ENCODE measurements at regions not wholly inside any gene's neighbourhood (a gene's known extent, or its start where the extent isn't known, plus 50 kb on each side); places are given as distances from the start of the nearest gene placed in this dataset.

GRCh38 chr11:70546191-70546940, 148.0 kb downstream of the CTTN start:
- H3K36me3 ChIP-seq (ENCODE audit: control insufficient read depth in 2 of 2, insufficient read depth in 2 of 2, low read length in 1 of 2) = no peaks in the 10 kb centered on the region
- no peak overlapping the region for H3K4me3 ChIP-seq (ENCODE audit: low read depth in 1 of 2, low read length in 2 of 2)
- no peaks in the 10 kb centered on the region for H3K27me3 ChIP-seq (ENCODE audit: control insufficient read depth in 1 of 2, insufficient read depth in 2 of 2, low read length in 2 of 2)
- no peak overlapping the region for H3K27ac ChIP-seq (ENCODE audit: low read depth in 2 of 2, low read length in 1 of 2)
- 74 to 77% methylated on average over 9 of the region's 9 CpGs for WGBS, 2 donors
- peaks cover 0 to 1% of the 10 kb centered on the region in 2 donors for H3K9me3 ChIP-seq (ENCODE audit: control insufficient read depth in 2 of 2, insufficient read depth in 1 of 2, low read depth in 1 of 2, low read length in 1 of 2)
- no peaks in the 10 kb centered on the region for H3K4me1 ChIP-seq (ENCODE audit: control insufficient read depth in 2 of 2, insufficient read depth in 2 of 2, low read length in 1 of 2)

GRCh38 chr11:70547386-70547785, 149.1 kb downstream of the CTTN start:
- H3K4me1 ChIP-seq (ENCODE audit: control insufficient read depth in 2 of 2, insufficient read depth in 2 of 2, low read length in 1 of 2) = no peaks in the 10 kb centered on the region
- 63 to 71% methylated on average over 7 of the region's 7 CpGs for WGBS, 2 donors
- no peaks in the 10 kb centered on the region for H3K9me3 ChIP-seq (ENCODE audit: control insufficient read depth in 2 of 2, insufficient read depth in 1 of 2, low read depth in 1 of 2, low read length in 1 of 2)
- no peak overlapping the region for H3K27ac ChIP-seq (ENCODE audit: low read depth in 2 of 2, low read length in 1 of 2)
- H3K27me3 ChIP-seq (ENCODE audit: control insufficient read depth in 1 of 2, insufficient read depth in 2 of 2, low read length in 2 of 2) = no peaks in the 10 kb centered on the region
- no peak overlapping the region for H3K4me3 ChIP-seq (ENCODE audit: low read depth in 1 of 2, low read length in 2 of 2)
- H3K36me3 ChIP-seq (ENCODE audit: control insufficient read depth in 2 of 2, insufficient read depth in 2 of 2, low read length in 1 of 2) = no peaks in the 10 kb centered on the region

- 72 to 74% methylated on average over 22 of the region's 22 CpGs for WGBS, 2 donors
- Histone ChIP-seq H3K36me3 (ENCODE audit: control insufficient read depth in 2 of 2, insufficient read depth in 2 of 2, low read length in 1 of 2) (no peaks in the 10 kb centered on the region), H3K4me3 (ENCODE audit: low read depth in 1 of 2, low read length in 2 of 2) (no peak overlapping the region), H3K4me1 (ENCODE audit: control insufficient read depth in 2 of 2, insufficient read depth in 2 of 2, low read length in 1 of 2) (no peaks in the 10 kb centered on the region), H3K9me3 (ENCODE audit: control insufficient read depth in 2 of 2, insufficient read depth in 1 of 2, low read depth in 1 of 2, low read length in 1 of 2) (no peaks in the 10 kb centered on the region), H3K27ac (ENCODE audit: low read depth in 2 of 2, low read length in 1 of 2) (no peak overlapping the region), H3K27me3 (ENCODE audit: control insufficient read depth in 1 of 2, insufficient read depth in 2 of 2, low read length in 2 of 2) (no peaks in the 10 kb centered on the region)
Observed at GRCh38 chr11:70547821-70548670, 149.7 kb downstream of the CTTN start.

GRCh38 chr11:70548976-70549375, 150.6 kb downstream of the CTTN start:
- Histone ChIP-seq H3K4me3 (ENCODE audit: low read depth in 1 of 2, low read length in 2 of 2) (no peak overlapping the region), H3K9me3 (ENCODE audit: control insufficient read depth in 2 of 2, insufficient read depth in 1 of 2, low read depth in 1 of 2, low read length in 1 of 2) (no peaks in the 10 kb centered on the region), H3K36me3 (ENCODE audit: control insufficient read depth in 2 of 2, insufficient read depth in 2 of 2, low read length in 1 of 2) (no peaks in the 10 kb centered on the region), H3K4me1 (ENCODE audit: control insufficient read depth in 2 of 2, insufficient read depth in 2 of 2, low read length in 1 of 2) (no peaks in the 10 kb centered on the region), H3K27me3 (ENCODE audit: control insufficient read depth in 1 of 2, insufficient read depth in 2 of 2, low read length in 2 of 2) (no peaks in the 10 kb centered on the region), H3K27ac (ENCODE audit: low read depth in 2 of 2, low read length in 1 of 2) (no peak overlapping the region)
- 88 to 90% methylated on average over 15 of the region's 15 CpGs for WGBS, 2 donors

GRCh38 chr11:70549386-70549785, 151.1 kb downstream of the CTTN start:
- H3K4me3 ChIP-seq (ENCODE audit: low read depth in 1 of 2, low read length in 2 of 2) = no peak overlapping the region
- H3K27ac ChIP-seq (ENCODE audit: low read depth in 2 of 2, low read length in 1 of 2) = no peak overlapping the region
- H3K9me3 ChIP-seq (ENCODE audit: control insufficient read depth in 2 of 2, insufficient read depth in 1 of 2, low read depth in 1 of 2, low read length in 1 of 2) = no peaks in the 10 kb centered on the region
- no peaks in the 10 kb centered on the region for H3K4me1 ChIP-seq (ENCODE audit: control insufficient read depth in 2 of 2, insufficient read depth in 2 of 2, low read length in 1 of 2)
- H3K27me3 ChIP-seq (ENCODE audit: control insufficient read depth in 1 of 2, insufficient read depth in 2 of 2, low read length in 2 of 2) = no peaks in the 10 kb centered on the region
- no peaks in the 10 kb centered on the region for H3K36me3 ChIP-seq (ENCODE audit: control insufficient read depth in 2 of 2, insufficient read depth in 2 of 2, low read length in 1 of 2)
- WGBS, 2 donors = 84 to 85% methylated on average over 15 of the region's 15 CpGs

GRCh38 chr11:70549796-70550195, 151.5 kb downstream of the CTTN start:
- H3K27ac ChIP-seq (ENCODE audit: low read depth in 2 of 2, low read length in 1 of 2) = no peak overlapping the region
- no peaks in the 10 kb centered on the region for H3K9me3 ChIP-seq (ENCODE audit: control insufficient read depth in 2 of 2, insufficient read depth in 1 of 2, low read depth in 1 of 2, low read length in 1 of 2)
- no peak overlapping the region for H3K4me3 ChIP-seq (ENCODE audit: low read depth in 1 of 2, low read length in 2 of 2)
- no peaks in the 10 kb centered on the region for H3K4me1 ChIP-seq (ENCODE audit: control insufficient read depth in 2 of 2, insufficient read depth in 2 of 2, low read length in 1 of 2)
- H3K27me3 ChIP-seq (ENCODE audit: control insufficient read depth in 1 of 2, insufficient read depth in 2 of 2, low read length in 2 of 2) = no peaks in the 10 kb centered on the region
- H3K36me3 ChIP-seq (ENCODE audit: control insufficient read depth in 2 of 2, insufficient read depth in 2 of 2, low read length in 1 of 2) = no peaks in the 10 kb centered on the region
- WGBS, 2 donors = 91 to 95% methylated on average over 11 of the region's 11 CpGs

GRCh38 chr11:70550456-70551195, 152.3 kb downstream of the CTTN start:
- no peak overlapping the region for H3K27ac ChIP-seq (ENCODE audit: low read depth in 2 of 2, low read length in 1 of 2)
- no peaks in the 10 kb centered on the region for H3K9me3 ChIP-seq (ENCODE audit: control insufficient read depth in 2 of 2, insufficient read depth in 1 of 2, low read depth in 1 of 2, low read length in 1 of 2)
- no peaks in the 10 kb centered on the region for H3K27me3 ChIP-seq (ENCODE audit: control insufficient read depth in 1 of 2, insufficient read depth in 2 of 2, low read length in 2 of 2)
- H3K4me1 ChIP-seq (ENCODE audit: control insufficient read depth in 2 of 2, insufficient read depth in 2 of 2, low read length in 1 of 2) = no peaks in the 10 kb centered on the region
- no peaks in the 10 kb centered on the region for H3K36me3 ChIP-seq (ENCODE audit: control insufficient read depth in 2 of 2, insufficient read depth in 2 of 2, low read length in 1 of 2)
- H3K4me3 ChIP-seq (ENCODE audit: low read depth in 1 of 2, low read length in 2 of 2) = no peak overlapping the region
- 92 to 93% methylated on average over 22 of the region's 22 CpGs for WGBS, 2 donors

- Histone ChIP-seq H3K36me3 (ENCODE audit: control insufficient read depth in 2 of 2, insufficient read depth in 2 of 2, low read length in 1 of 2) (no peaks in the 10 kb centered on the region), H3K4me1 (ENCODE audit: control insufficient read depth in 2 of 2, insufficient read depth in 2 of 2, low read length in 1 of 2) (no peaks in the 10 kb centered on the region), H3K27ac (ENCODE audit: low read depth in 2 of 2, low read length in 1 of 2) (no peak overlapping the region), H3K9me3 (ENCODE audit: control insufficient read depth in 2 of 2, insufficient read depth in 1 of 2, low read depth in 1 of 2, low read length in 1 of 2) (no peaks in the 10 kb centered on the region), H3K4me3 (ENCODE audit: low read depth in 1 of 2, low read length in 2 of 2) (no peak overlapping the region), H3K27me3 (ENCODE audit: control insufficient read depth in 1 of 2, insufficient read depth in 2 of 2, low read length in 2 of 2) (no peaks in the 10 kb centered on the region)
- WGBS, 2 donors = 71 to 72% methylated on average over 23 of the region's 23 CpGs
Observed at GRCh38 chr11:70551351-70552166, 153.2 kb downstream of the CTTN start.

Measured in esophagus (tissue), 2 donors.